K562 (cell line): ENCODE measurements at regions not wholly inside any gene's neighbourhood (a gene's known extent, or its start where the extent isn't known, plus 50 kb on each side); places are given as distances from the start of the nearest gene placed in this dataset.

Source experiments
- ATAC-seq: fragments of 200-7000 bp; cut with Tn5 transposase; 3 replicates; pipeline ENCODE4 v1.9.1; 2020; ENCODE audit warnings: moderate library complexity
- BruUV-seq: library from RNA; stranded (reverse); fragments of 400-500 nt; replicated peaks from 2 replicates; lab custom pipeline; 2021; lab: Mats Ljungman, UMichigan
- CTCF ChIA-PET: fragments of 300-600 bp; formaldehyde crosslinking; extraction: SDS; loops from one replicate; lab custom pipeline; 2021; ENCODE audit warnings: low intra/inter-chr PET ratio; lab: Yijun Ruan, JAX
- POLR2A ChIA-PET: fragments of 300-600, 350-650 bp; sonication (Branson Sonifier 250); formaldehyde crosslinking; extraction: SDS; loops from one replicate; lab custom pipeline; 2021; ENCODE audit warnings: antibody characterized with exemption, inconsistent platforms; lab: Yijun Ruan, JAX
- DNase-seq, 4 experiments: peaks; one replicate each; pipeline versions ENCODE4 v3.0.0 to v3.0.0-alpha.2; 2011 to 2018; ENCODE audit warnings: low spot score in 3 of 4, mixed read lengths in 3 of 4; ENCODE audit errors: extremely low read depth in 1 of 4
- FAIRE-seq: peaks from 2 replicates; lab custom pipeline; 2011; peaks lifted over from hg19 to GRCh38; lab: Jason Lieb, UNC
- H2AFZ ChIP-seq: 2 replicates; pipeline ENCODE4 v1.6.0; 2011; ENCODE audit warnings: low read depth, low read length, control low read depth, inconsistent platforms
- H3K27ac ChIP-seq: fragments of 200-600 bp; 3 replicates; pipeline ENCODE4 v1.8.0; 2011; ENCODE audit warnings: low read depth, mild to moderate bottlenecking, control low read depth, inconsistent platforms, low read length, moderate library complexity, mixed read lengths; ENCODE audit errors: extremely low read depth
- H3K27me3 ChIP-seq, 2 experiments: fragments of 300-600 bp in 1 of 2; 2 replicates in 1 of 2; 3 replicates in 1 of 2; pipeline versions ENCODE4 v1.6.0 to v1.8.0; 2011; ENCODE audit warnings: inconsistent platforms in 2 of 2, low read length in 2 of 2, mild to moderate bottlenecking in 1 of 2, mixed read lengths in 1 of 2, moderate library complexity in 1 of 2; ENCODE audit not compliant: control insufficient read depth in 2 of 2, insufficient read depth in 2 of 2
- H3K36me3 ChIP-seq: fragments of 300-600 bp; 3 replicates; pipeline ENCODE4 v1.8.0; 2011; ENCODE audit warnings: mild to moderate bottlenecking, low read length, inconsistent platforms; ENCODE audit not compliant: control insufficient read depth, insufficient read depth
- H3K4me1 ChIP-seq, 2 experiments: fragments of 200-600 bp in 1 of 2; replicated peaks in 1 of 2; 2 replicates in 1 of 2; 3 replicates in 1 of 2; pipeline versions ENCODE4 v1.5.1 to v1.8.0; 2011; ENCODE audit warnings: inconsistent platforms in 2 of 2, low read length in 2 of 2, mild to moderate bottlenecking in 1 of 2, mixed read lengths in 1 of 2, moderate library complexity in 1 of 2; ENCODE audit not compliant: control insufficient read depth in 2 of 2, insufficient read depth in 2 of 2
- H3K4me2 ChIP-seq: 2 replicates; pipeline ENCODE4 v1.6.1; 2011; ENCODE audit warnings: low read length, control low read depth, inconsistent platforms, mixed read lengths; ENCODE audit not compliant: insufficient read depth
- H3K4me3 ChIP-seq: fragments of 200-600 bp; sonication (generic), shearing (Covaris generic); 2 replicates; pipeline ENCODE4 v1.5.1; 2016; ENCODE audit warnings: control low read depth, inconsistent platforms
- H3K79me2 ChIP-seq: fragments of 200-600 bp; 3 replicates; pipeline ENCODE4 v1.8.0; 2011; ENCODE audit warnings: low read length, inconsistent platforms; ENCODE audit not compliant: control insufficient read depth, insufficient read depth
- H3K9ac ChIP-seq, 2 experiments: 2 replicates each; pipeline versions ENCODE4 v1.6.0 to v1.6.1; 2011; ENCODE audit warnings: low read depth in 2 of 2, low read length in 2 of 2, control low read depth in 1 of 2, inconsistent platforms in 1 of 2, mild to moderate bottlenecking in 1 of 2, mixed read lengths in 1 of 2; ENCODE audit not compliant: insufficient read depth in 1 of 2
- H3K9me1 ChIP-seq: one replicate; pipeline ENCODE4 v1.6.0; 2011; ENCODE audit warnings: inconsistent platforms, mild to moderate bottlenecking, low read length, moderate library complexity; ENCODE audit not compliant: control insufficient read depth, insufficient read depth
- H3K9me3 ChIP-seq: replicated peaks from 2 replicates; pipeline ENCODE4 v1.5.1; 2011; ENCODE audit warnings: low read depth, low read length, inconsistent platforms; ENCODE audit not compliant: control insufficient read depth, insufficient read depth
- H4K20me1 ChIP-seq: replicated peaks from 2 replicates; pipeline ENCODE4 v1.6.1; 2011; ENCODE audit warnings: low read length, inconsistent platforms, mixed read lengths; ENCODE audit not compliant: control insufficient read depth, insufficient read depth
- CREBBP ChIP-seq: IDR thresholded peaks from one replicate; pipeline ENCODE4 v1.6.1; 2012; ENCODE audit warnings: low read depth, mild to moderate bottlenecking, control low read depth, inconsistent platforms, low read length
- EWSR1 ChIP-seq: fragments of 450-650 bp; IDR thresholded peaks from 2 replicates; pipeline ENCODE4 v1.6.1; 2018; ENCODE audit warnings: borderline replicate concordance, mild to moderate bottlenecking, low read depth, moderate library complexity; ENCODE audit not compliant: partially characterized antibody
- MECOM ChIP-seq: fragments of 250-450 bp; sonication (Bioruptor Pico); IDR thresholded peaks from 2 replicates; pipeline ENCODE4 v1.8.0; 2022; ENCODE audit warnings: inconsistent platforms
- MEF2D ChIP-seq: conservative IDR thresholded peaks from 2 replicates; pipeline ENCODE4 v1.6.1; 2016; ENCODE audit warnings: low read depth, missing genetic modification characterization, missing compliant biosample characterization
- MIER1 ChIP-seq: fragments of 450-650 bp; IDR thresholded peaks from 2 replicates; pipeline ENCODE4 v1.6.1; 2016; ENCODE audit warnings: antibody characterized with exemption, mild to moderate bottlenecking, low read depth
- NR2F6 ChIP-seq: fragments of 450-650 bp; formaldehyde crosslinking; IDR thresholded peaks from 2 replicates; pipeline ENCODE4 v1.4.0; 2020; ENCODE audit warnings: mild to moderate bottlenecking
- POLR2AphosphoS2 ChIP-seq: IDR thresholded peaks from 2 replicates; pipeline ENCODE4 v1.6.1; 2012; ENCODE audit warnings: low read length, improper control_type of control experiment
- POLR2B ChIP-seq: fragments of 450-650 bp; IDR thresholded peaks from 2 replicates; pipeline ENCODE4 v1.6.1; 2018; ENCODE audit warnings: low read depth; ENCODE audit not compliant: partially characterized antibody
- RBM34 ChIP-seq: fragments of 200-400 bp; formaldehyde crosslinking; IDR thresholded peaks from 2 replicates; pipeline ENCODE4 v1.6.1; 2018; ENCODE audit warnings: low read length, borderline replicate concordance; ENCODE audit not compliant: insufficient read depth
- SAP30 ChIP-seq: fragments of 200-600 bp; sonication (generic); IDR thresholded peaks from 2 replicates; pipeline ENCODE4 v1.6.1; 2012; ENCODE audit warnings: borderline replicate concordance, low read depth, mild to moderate bottlenecking, moderate library complexity, low read length, control low read depth, inconsistent platforms; ENCODE audit not compliant: insufficient read depth, poor library complexity, severe bottlenecking
- STAT5B ChIP-seq: fragments of 250-450 bp; sonication (Bioruptor Pico); IDR thresholded peaks from 2 replicates; pipeline ENCODE4 v1.8.0; 2021; ENCODE audit warnings: mild to moderate bottlenecking, inconsistent platforms
- ZNF431 ChIP-seq: sonication (generic); formaldehyde crosslinking; IDR thresholded peaks from 2 replicates; pipeline ENCODE4 v1.8.0; 2022; ENCODE audit warnings: mild to moderate bottlenecking, missing genetic modification reagents
- WGBS: fragments of 100-300 bp; shearing (Covaris generic); methylation state at CpG from one replicate; pipeline ENCODE4 v1.1.6; 2016; ENCODE audit warnings: low coverage, mixed read lengths; ENCODE audit not compliant: insufficient coverage; ENCODE audit errors: missing lambda C conversion rate; 5-methylcytosine and 5-hydroxymethylcytosine counted together
- in situ Hi-C: fragments of 300-500 bp; cut with MboI; formaldehyde crosslinking; loops from 4 replicates; pipeline ENCODE4 v1.15.0; 2018; ENCODE audit warnings: inconsistent platforms, mixed read lengths
- intact Hi-C: fragments of 100-400 bp; cut with micrococcal nuclease; formaldehyde crosslinking; loops from 2 replicates; pipeline ENCODE4 v1.14.2; 2022
- TF ChIP-seq, protein P1 (sequence below): fragments of 450-650 bp; IDR thresholded peaks from 2 replicates; pipeline ENCODE4 v1.6.1; 2016; ENCODE audit warnings: antibody characterized with exemption
- TF ChIP-seq, protein P2 (sequence below): fragments of 450-650 bp; IDR thresholded peaks from 2 replicates; pipeline ENCODE4 v1.6.1; 2014; ENCODE audit warnings: low read depth, mild to moderate bottlenecking, moderate library complexity, borderline replicate concordance

DNA sequence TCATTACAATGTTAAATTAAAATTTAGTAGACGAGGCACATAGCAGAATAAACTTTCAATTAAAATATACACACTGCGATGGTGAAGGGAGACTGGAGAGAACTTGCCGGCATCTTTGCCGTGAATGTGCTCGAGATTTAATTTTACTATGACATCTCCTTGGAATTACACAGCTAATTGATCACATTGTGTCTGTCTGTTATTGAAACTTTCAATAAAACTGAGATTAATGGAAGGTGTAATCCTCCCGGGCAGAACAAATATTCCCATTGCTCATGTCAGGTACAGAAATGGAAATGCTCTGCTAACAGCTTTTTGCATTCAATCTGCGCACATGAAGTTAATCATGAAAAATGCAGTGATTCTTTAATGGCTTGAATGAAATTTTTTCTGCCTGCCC lies 210.1 kb upstream of the NLRP1 start:
- Histone ChIP-seq H2AFZ (no peak overlapping the region), H3K9ac (no peak overlapping the region), H3K27me3 (peaks cover 0 to 2% of the 10 kb centered on the region in 2 experiments; a peak in 2 of 5 replicates), H3K9me1 (no peaks in the 10 kb centered on the region), H3K4me3 (no peak overlapping the region), H3K4me1 (no peaks in the 10 kb centered on the region), H3K36me3 (no peaks in the 10 kb centered on the region), H3K27ac (no peak overlapping the region), H3K4me2 (no peak overlapping the region), H3K79me2 (no peaks in the 10 kb centered on the region), H4K20me1 (no peaks in the 10 kb centered on the region), H3K9me3 (no peaks in the 10 kb centered on the region)
- no TSS peak for BruUV-seq
- 1% methylated on average over 6 of the region's 7 CpGs for WGBS
- ChIA-PET POLR2A (interaction anchor here (0.7 kb wide), 1 partner anchor 68 kb away, joined by 3 read pairs; no protein-coding TSS in a partner anchor), CTCF (no interaction called here)
- no peak for FAIRE-seq
- no peak for ATAC-seq
- TF ChIP-seq POLR2B = no peak
- TF ChIP-seq STAT5B = no peak
- no peak for TF ChIP-seq MIER1
- no peak for TF ChIP-seq SAP30
- DNase-seq = no peak
- intact Hi-C loops = no loop called here
- in situ Hi-C loops = no loop called here

DNA sequence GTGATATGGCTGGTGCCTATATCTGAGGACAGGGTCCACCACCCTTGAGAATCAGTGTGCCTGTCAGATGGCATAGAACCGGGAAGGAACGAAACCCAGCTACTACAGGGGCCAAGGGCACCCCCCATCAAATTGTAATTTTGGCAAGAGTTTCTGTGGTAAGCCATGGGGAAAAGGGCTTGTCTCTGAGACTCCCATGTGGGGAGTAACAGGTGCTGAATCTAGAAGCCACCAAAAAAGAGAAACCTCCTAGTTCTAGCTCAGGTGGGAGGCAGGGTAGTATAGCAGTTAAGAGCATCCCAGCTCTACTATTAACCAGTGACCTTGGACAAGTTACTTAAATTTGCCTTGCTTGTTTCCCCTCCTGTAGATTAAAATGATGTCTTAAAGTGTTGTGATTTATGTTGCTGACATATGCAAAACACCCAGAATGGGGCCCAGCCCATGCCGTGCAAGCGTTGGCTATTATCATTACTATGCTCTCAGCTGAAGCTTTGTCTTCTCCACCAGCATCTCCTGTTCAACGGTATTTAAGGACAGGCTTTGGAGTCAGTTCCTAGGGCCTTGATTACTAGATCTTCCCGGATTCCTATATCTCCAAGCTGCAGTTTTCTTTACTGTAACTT lies 210.7 kb upstream of the NLRP1 start:
- no peaks in the 10 kb centered on the region for H4K20me1 ChIP-seq
- H2AFZ ChIP-seq = no peak overlapping the region
- POLR2A ChIA-PET = interaction anchor here (0.7 kb wide), 1 partner anchor 67 kb away, joined by 3 read pairs; no protein-coding TSS in a partner anchor
- CTCF ChIA-PET = no interaction called here
- DNase-seq (no peak), FAIRE-seq (no peak), ATAC-seq (no peak)
- intact Hi-C loops (no loop called here), in situ Hi-C loops (no loop called here)
- H3K9me3 ChIP-seq = no peaks in the 10 kb centered on the region
- no peak overlapping the region for H3K27ac ChIP-seq
- BruUV-seq = no TSS peak
- no peaks in the 10 kb centered on the region for H3K9me1 ChIP-seq
- H3K4me2 ChIP-seq = no peak overlapping the region
- no peaks in the 10 kb centered on the region for H3K27me3 ChIP-seq
- H3K79me2 ChIP-seq = no peaks in the 10 kb centered on the region
- no peak overlapping the region for H3K9ac ChIP-seq
- WGBS = 0% methylated on average over 6 of the region's 6 CpGs
- no peaks in the 10 kb centered on the region for H3K4me1 ChIP-seq
- H3K36me3 ChIP-seq = no peaks in the 10 kb centered on the region
- H3K4me3 ChIP-seq = no peak overlapping the region
- TF ChIP-seq MEF2D (tag) (no peak), CREBBP (no peak), MECOM (CRISPR knock-in tag) (no peak), ZNF431 (no peak), RBM34 (no peak), POLR2AphosphoS2 (no peak), NR2F6 (CRISPR knock-in tag) (no peak), EWSR1 (no peak)
- TF ChIP-seq, protein P1, sequence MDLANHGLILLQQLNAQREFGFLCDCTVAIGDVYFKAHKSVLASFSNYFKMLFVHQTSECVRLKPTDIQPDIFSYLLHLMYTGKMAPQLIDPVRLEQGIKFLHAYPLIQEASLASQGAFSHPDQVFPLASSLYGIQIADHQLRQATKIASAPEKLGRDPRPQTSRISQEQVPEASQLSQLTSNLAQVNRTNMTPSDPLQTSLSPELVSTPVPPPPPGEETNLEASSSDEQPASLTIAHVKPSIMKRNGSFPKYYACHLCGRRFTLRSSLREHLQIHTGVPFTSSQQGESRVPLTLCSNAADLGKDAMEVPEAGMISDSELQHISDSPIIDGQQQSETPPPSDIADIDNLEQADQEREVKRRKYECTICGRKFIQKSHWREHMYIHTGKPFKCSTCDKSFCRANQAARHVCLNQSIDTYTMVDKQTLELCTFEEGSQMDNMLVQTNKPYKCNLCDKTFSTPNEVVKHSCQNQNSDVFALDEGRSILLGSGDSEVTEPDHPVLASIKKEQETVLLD = no peak
- TF ChIP-seq, protein P2, sequence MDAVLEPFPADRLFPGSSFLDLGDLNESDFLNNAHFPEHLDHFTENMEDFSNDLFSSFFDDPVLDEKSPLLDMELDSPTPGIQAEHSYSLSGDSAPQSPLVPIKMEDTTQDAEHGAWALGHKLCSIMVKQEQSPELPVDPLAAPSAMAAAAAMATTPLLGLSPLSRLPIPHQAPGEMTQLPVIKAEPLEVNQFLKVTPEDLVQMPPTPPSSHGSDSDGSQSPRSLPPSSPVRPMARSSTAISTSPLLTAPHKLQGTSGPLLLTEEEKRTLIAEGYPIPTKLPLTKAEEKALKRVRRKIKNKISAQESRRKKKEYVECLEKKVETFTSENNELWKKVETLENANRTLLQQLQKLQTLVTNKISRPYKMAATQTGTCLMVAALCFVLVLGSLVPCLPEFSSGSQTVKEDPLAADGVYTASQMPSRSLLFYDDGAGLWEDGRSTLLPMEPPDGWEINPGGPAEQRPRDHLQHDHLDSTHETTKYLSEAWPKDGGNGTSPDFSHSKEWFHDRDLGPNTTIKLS = no peak
